Ectodermal cell (in vitro differentiated cells): ENCODE measurements at regions not wholly inside any gene's neighbourhood (a gene's known extent, or its start where the extent isn't known, plus 50 kb on each side); places are given as distances from the start of the nearest gene placed in this dataset.

Experiments
- H3K27ac ChIP-seq: 2 replicates; pipeline ENCODE4 v1.7.0; 2013; ENCODE audit warnings: mild to moderate bottlenecking, low read depth, low read length; ENCODE audit not compliant: insufficient read depth, poor library complexity, severe bottlenecking
- H3K27me3 ChIP-seq: 2 replicates; pipeline ENCODE4 v1.7.0; 2013; ENCODE audit warnings: mild to moderate bottlenecking, low read length; ENCODE audit not compliant: insufficient read depth, control insufficient read depth, poor library complexity, severe bottlenecking
- H3K36me3 ChIP-seq: one replicate; pipeline ENCODE4 v1.7.0; 2013; ENCODE audit warnings: low read length; ENCODE audit not compliant: control insufficient read depth, insufficient read depth
- H3K4me1 ChIP-seq: one replicate; pipeline ENCODE4 v1.7.0; 2013; ENCODE audit warnings: low read length; ENCODE audit not compliant: control insufficient read depth, insufficient read depth
- H3K4me3 ChIP-seq: 2 replicates; pipeline ENCODE4 v1.7.0; 2013; ENCODE audit warnings: low read depth, low read length, control low read depth; ENCODE audit not compliant: insufficient read depth
- H3K9me3 ChIP-seq: 2 replicates; pipeline ENCODE4 v1.7.0; 2013; ENCODE audit warnings: mild to moderate bottlenecking, low read length, moderate library complexity; ENCODE audit not compliant: control insufficient read depth
- WGBS, 2 experiments: methylation state at CpG; one replicate each; pipeline ENCODE4 v1.1.7; 2013; ENCODE audit warnings: missing lambda C conversion rate in 2 of 2; 5-methylcytosine and 5-hydroxymethylcytosine counted together

GRCh38 chr22:47796128-47796908 lies 1033.9 kb downstream of the TBC1D22A start:
- Histone ChIP-seq H3K4me3 (no peak overlapping the region), H3K27ac (no peak overlapping the region), H3K36me3 (no peaks in the 10 kb centered on the region), H3K27me3 (no peaks in the 10 kb centered on the region), H3K4me1 (no peaks in the 10 kb centered on the region), H3K9me3 (no peaks in the 10 kb centered on the region)
- WGBS, 2 experiments: 91% methylated on average over 11 of the region's 11 CpGs

DNA sequence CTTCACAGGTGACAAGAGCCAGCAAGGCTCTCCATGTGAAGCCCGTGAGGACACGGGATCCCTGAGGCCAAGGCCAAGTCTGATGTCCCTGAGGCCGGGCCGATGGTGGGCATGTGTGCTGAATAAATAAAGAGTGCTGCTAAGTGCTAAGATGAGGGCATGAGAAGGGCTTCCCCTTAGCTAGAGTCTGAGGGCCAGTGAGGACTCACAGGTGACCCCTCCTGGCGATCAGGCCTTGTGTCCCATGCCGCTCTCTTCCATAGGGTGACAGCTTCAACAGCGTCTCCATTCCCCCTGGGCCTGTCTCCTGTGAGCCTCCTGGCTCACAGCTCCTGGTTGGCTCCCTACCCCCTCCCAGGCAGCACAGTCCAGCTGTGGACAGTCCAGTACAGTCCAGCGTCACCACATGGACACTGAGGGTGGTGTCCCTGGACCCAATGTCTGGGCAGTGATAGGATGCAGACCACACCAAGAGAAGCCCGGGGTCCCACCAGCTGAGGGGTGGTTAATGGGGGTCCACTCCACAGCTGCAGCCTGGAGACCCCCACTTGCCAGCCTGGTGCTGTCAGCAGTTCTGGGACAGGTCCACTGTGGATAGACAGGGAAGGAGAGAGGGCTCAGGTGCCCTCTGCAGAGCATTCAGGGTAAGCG lies 1033.2 kb downstream of the TBC1D22A start:
- H3K9me3 ChIP-seq: no peaks in the 10 kb centered on the region
- no peaks in the 10 kb centered on the region for H3K27me3 ChIP-seq
- H3K36me3 ChIP-seq: no peaks in the 10 kb centered on the region
- H3K27ac ChIP-seq: no peak overlapping the region
- WGBS, 2 experiments: 92 to 94% methylated on average over 10 of the region's 10 CpGs
- H3K4me3 ChIP-seq: no peak overlapping the region
- H3K4me1 ChIP-seq: no peaks in the 10 kb centered on the region

DNA sequence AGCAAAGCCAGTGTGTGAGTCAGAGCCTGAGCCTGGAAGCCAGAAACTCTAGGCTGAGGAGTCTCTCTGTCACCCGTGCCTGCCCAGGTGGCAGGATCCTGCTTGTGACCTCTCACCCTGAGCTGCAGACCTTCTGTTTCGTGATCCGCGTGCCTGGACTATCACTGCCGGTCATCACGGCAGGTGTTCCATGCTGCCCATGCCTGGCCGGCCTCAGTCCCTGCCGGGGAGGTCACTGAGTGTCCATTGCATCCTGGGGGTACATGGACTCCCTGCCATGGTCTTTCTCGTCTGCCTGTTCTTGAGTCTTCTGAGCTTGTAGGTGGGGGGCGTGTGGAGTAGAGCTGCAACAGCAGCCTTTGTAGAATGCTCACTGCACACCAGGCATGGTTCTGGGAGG lies 1032.4 kb downstream of the TBC1D22A start:
- Histone ChIP-seq H3K9me3 (no peaks in the 10 kb centered on the region), H3K4me1 (no peaks in the 10 kb centered on the region), H3K27ac (no peak overlapping the region), H3K36me3 (no peaks in the 10 kb centered on the region), H3K4me3 (no peak overlapping the region), H3K27me3 (no peaks in the 10 kb centered on the region)
- 91 to 94% methylated on average over 10 of the region's 10 CpGs for WGBS, 2 experiments

DNA sequence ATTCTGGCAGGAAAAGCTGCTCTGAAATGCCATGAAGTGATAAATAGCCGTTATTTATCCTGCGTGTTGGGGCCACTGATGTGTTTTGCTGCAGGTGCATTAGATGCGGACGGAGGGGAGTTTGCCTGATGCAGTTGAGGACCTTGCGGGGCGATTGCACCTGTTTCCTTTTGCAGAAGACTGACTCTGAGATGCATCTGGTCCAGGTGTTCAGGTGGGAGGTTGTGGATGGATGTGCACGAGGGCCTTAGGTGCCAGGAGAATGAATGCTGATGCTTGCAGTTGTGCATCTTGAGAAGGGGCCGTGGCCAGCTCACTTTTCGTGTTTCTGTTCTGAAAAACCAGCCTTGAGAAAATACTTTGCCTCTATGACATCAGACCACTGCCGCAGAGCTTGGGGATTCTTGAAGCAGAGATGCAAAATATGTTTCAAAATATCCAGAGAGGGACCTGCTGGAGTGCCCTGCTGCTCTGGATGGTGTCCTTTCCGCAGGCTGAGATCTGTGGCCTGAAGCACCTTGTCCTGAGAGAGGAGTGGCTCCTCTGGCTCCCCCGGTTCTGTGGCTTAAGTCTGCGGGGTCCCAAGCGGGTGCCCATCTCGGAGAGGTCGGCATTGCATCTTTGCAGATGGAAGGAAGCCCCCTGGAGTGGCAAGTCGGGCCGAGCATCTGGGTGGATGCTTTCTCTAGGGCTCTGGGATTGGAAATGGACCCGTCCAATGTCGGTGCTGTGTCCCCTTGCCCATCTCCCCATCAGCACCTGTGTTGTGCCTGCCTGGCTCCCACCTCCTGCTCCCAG lies 1031.1 kb downstream of the TBC1D22A start:
- H3K4me3 ChIP-seq: no peak overlapping the region
- WGBS, 2 experiments: 89 to 91% methylated on average over 20 of the region's 20 CpGs

GRCh38 chr22:47789171-47789570 lies 1026.7 kb downstream of the TBC1D22A start:
- no peaks in the 10 kb centered on the region for H3K27me3 ChIP-seq
- H3K36me3 ChIP-seq: no peaks in the 10 kb centered on the region
- 90 to 96% methylated on average over 2 to 3 of the region's 3 CpGs for WGBS, 2 experiments
- no peak overlapping the region for H3K4me3 ChIP-seq
- no peaks in the 10 kb centered on the region for H3K4me1 ChIP-seq
- no peaks in the 10 kb centered on the region for H3K9me3 ChIP-seq
- H3K27ac ChIP-seq: no peak overlapping the region

More for the DNA sequence above, 1031.1 kb downstream of the TBC1D22A start:
- H3K36me3 ChIP-seq: no peaks in the 10 kb centered on the region
- no peaks in the 10 kb centered on the region for H3K27me3 ChIP-seq
- no peak overlapping the region for H3K27ac ChIP-seq
- H3K9me3 ChIP-seq: no peaks in the 10 kb centered on the region
- H3K4me1 ChIP-seq: no peaks in the 10 kb centered on the region

GRCh38 chr22:47788461-47788860 lies 1026.0 kb downstream of the TBC1D22A start:
- Histone ChIP-seq H3K4me1 (no peaks in the 10 kb centered on the region), H3K27ac (no peak overlapping the region), H3K4me3 (no peak overlapping the region), H3K27me3 (no peaks in the 10 kb centered on the region), H3K9me3 (no peaks in the 10 kb centered on the region), H3K36me3 (no peaks in the 10 kb centered on the region)
- WGBS, 2 experiments: 89 to 93% methylated on average over 11 of the region's 11 CpGs

- H3K4me1 ChIP-seq: no peaks in the 10 kb centered on the region
- no peaks in the 10 kb centered on the region for H3K36me3 ChIP-seq
- 89 to 91% methylated on average over 10 of the region's 10 CpGs for WGBS, 2 experiments
- H3K4me3 ChIP-seq: no peak overlapping the region
- H3K9me3 ChIP-seq: no peaks in the 10 kb centered on the region
- H3K27me3 ChIP-seq: no peaks in the 10 kb centered on the region
- no peak overlapping the region for H3K27ac ChIP-seq
These were observed 1025.2 kb downstream of the TBC1D22A start for GRCh38 chr22:47787501-47788227.

DNA sequence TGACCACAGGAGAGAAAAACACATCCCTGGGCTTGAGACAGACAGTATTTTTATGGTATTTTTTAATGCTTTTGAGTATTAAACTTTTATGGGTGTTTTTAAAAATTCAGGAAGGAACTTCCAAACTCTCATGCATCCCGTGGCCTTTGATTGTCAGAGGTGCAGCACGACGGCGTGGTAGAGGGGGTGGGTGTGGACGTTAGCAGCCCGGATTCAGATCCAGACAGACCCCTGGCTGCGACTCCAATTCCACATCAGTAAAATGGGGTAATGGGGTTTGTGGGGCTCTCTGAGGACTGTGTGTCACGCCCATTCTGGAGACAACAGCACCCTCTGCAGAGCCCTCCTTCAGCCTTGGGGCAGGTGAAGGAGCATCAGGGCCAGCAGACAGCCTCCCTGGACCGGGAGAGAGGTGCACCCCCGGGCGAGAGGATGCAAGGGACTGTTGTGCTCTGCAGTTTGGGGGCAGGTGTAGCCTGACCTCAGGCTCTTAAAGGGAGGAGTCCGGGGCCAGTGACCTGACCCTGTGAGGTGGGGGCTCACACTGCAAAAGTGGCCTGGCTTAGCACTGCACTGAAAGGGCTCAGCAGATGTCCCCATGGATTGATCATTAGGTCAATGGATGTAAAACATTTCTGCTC lies 1024.3 kb downstream of the TBC1D22A start:
- no peak overlapping the region for H3K27ac ChIP-seq
- no peaks in the 10 kb centered on the region for H3K9me3 ChIP-seq
- WGBS, 2 experiments: 90% methylated on average over 12 of the region's 12 CpGs
- no peak overlapping the region for H3K4me3 ChIP-seq
- no peaks in the 10 kb centered on the region for H3K36me3 ChIP-seq
- H3K27me3 ChIP-seq: no peaks in the 10 kb centered on the region
- no peaks in the 10 kb centered on the region for H3K4me1 ChIP-seq

DNA sequence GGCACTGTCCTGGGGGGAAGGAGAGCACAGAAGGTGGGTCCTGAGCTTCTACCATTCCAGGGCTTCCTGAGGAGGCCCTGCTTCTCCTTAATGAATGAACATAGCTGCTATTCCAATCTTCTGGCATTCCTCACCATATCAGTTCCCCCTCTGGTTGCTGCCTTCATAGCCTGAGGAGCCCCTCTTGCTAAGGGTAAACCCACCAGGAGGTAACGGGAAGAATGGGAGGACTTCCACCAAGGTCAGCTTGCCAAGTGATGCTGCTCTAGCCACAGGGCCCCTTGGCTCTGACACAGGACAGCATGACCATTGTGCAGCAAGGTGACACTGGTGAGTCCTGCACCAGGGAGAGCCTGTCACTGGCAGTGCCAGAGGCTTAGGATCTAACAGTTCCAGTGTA lies 1022.5 kb downstream of the TBC1D22A start:
- Histone ChIP-seq H3K4me3 (no peak overlapping the region), H3K27ac (no peak overlapping the region)
- 89 to 98% methylated on average over 1 of the region's 1 CpG for WGBS, 2 experiments

More for the DNA sequence above, 1022.5 kb downstream of the TBC1D22A start:
- no peaks in the 10 kb centered on the region for H3K9me3 ChIP-seq
- no peaks in the 10 kb centered on the region for H3K27me3 ChIP-seq
- no peaks in the 10 kb centered on the region for H3K36me3 ChIP-seq
- H3K4me1 ChIP-seq: no peaks in the 10 kb centered on the region
